ENCODE measurements at regions not wholly inside any gene's neighbourhood (a gene's known extent, or its start where the extent isn't known, plus 50 kb on each side); places are given as distances from the start of the nearest gene placed in this dataset.

DNA sequence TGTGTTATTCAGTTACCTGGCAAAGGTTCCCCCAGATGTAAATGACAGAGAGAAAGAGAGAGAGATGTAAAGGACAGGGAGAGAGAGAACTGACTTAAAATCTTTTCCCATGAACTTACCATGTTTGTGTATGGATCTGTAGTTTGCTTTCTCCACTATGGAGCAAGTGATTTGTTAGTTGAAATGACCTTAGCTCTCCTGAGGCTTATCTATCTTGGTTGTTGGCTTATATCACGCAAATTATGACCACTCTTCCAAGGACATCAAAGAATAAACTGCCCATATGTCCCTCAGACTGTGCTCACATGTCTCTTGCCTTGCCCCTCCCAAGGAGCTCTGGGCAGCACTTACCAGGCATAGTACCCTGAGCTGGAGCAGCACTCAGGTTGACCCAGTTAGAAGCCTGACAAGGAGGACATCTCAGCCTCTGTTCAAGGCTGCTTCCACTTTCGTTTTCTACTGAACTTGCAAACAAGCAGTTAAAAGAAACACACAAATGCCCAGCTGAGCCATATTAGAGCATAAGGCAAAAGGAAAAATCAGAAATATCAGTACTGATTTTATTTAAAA is 95.3 kb upstream of the RCN1 start:
- no peak for TF ChIP-seq CTCF (conservative IDR thresholded peaks at IDR 0.05; ENCODE audit: low read length)
- TF ChIP-seq EZH2phosphoT487 (IDR thresholded peaks at IDR 0.05; ENCODE audit: borderline replicate concordance) = no peak

All from Loucy (cell line).